DND-41 (cell line): ENCODE measurements at regions not wholly inside any gene's neighbourhood (a gene's known extent, or its start where the extent isn't known, plus 50 kb on each side); places are given as distances from the start of the nearest gene placed in this dataset.

Source experiments
- ATAC-seq: fragments of 200-7000 bp; cut with Tn5 transposase; 3 replicates; pipeline ENCODE4 v1.9.1; 2021; ENCODE audit warnings: low read depth; ENCODE audit not compliant: insufficient read depth
- DNase-seq: peaks from one replicate; pipeline ENCODE4 v3.0.0-alpha.2; 2020
- H2AFZ ChIP-seq: 2 replicates; pipeline ENCODE4 v1.6.0; 2012; ENCODE audit warnings: low read depth, low read length
- H3K27ac ChIP-seq: 2 replicates; pipeline ENCODE4 v1.5.1; 2012; ENCODE audit warnings: low read length, inconsistent platforms
- H3K27me3 ChIP-seq: fragments of 200-600 bp; sonication (generic); 2 replicates; pipeline ENCODE4 v1.6.0; 2012; ENCODE audit warnings: low read length, mild to moderate bottlenecking, inconsistent platforms; ENCODE audit not compliant: insufficient read depth, poor library complexity
- H3K36me3 ChIP-seq: 2 replicates; pipeline ENCODE4 v1.5.1; 2012; ENCODE audit warnings: low read length, inconsistent platforms; ENCODE audit not compliant: insufficient read depth
- H3K4me1 ChIP-seq: 2 replicates; pipeline ENCODE4 v1.5.1; 2012; ENCODE audit warnings: mild to moderate bottlenecking, low read length; ENCODE audit not compliant: insufficient read depth
- H3K4me2 ChIP-seq: 2 replicates; pipeline ENCODE4 v1.6.0; 2012; ENCODE audit warnings: mild to moderate bottlenecking, moderate library complexity, low read length, inconsistent platforms; ENCODE audit not compliant: insufficient read depth
- H3K4me3 ChIP-seq, 2 experiments: fragments of 200-600 bp in 1 of 2; shearing (Covaris generic) in 1 of 2; 2 replicates each; pipeline ENCODE4 v1.5.1; 2012 to 2016; ENCODE audit warnings: inconsistent platforms in 2 of 2, low read length in 2 of 2, mild to moderate bottlenecking in 2 of 2, low read depth in 1 of 2, moderate library complexity in 1 of 2
- H3K79me2 ChIP-seq: 2 replicates; pipeline ENCODE4 v1.6.0; 2012; ENCODE audit warnings: low read length, inconsistent platforms; ENCODE audit not compliant: insufficient read depth
- H3K9ac ChIP-seq: 2 replicates; pipeline ENCODE4 v1.6.0; 2012; ENCODE audit warnings: low read depth, mild to moderate bottlenecking, inconsistent platforms, low read length, moderate library complexity
- H3K9me3 ChIP-seq: 2 replicates; pipeline ENCODE4 v1.5.1; 2012; ENCODE audit warnings: low read length, moderate library complexity, mild to moderate bottlenecking, inconsistent platforms; ENCODE audit not compliant: insufficient read depth, severe bottlenecking
- H4K20me1 ChIP-seq: 2 replicates; pipeline ENCODE4 v1.6.0; 2012; ENCODE audit warnings: low read length; ENCODE audit not compliant: insufficient read depth
- EZH2 ChIP-seq: IDR thresholded peaks from 3 replicates; pipeline ENCODE4 v1.6.1; 2012; ENCODE audit warnings: borderline replicate concordance, low read depth, mild to moderate bottlenecking, moderate library complexity, low read length, inconsistent platforms; ENCODE audit not compliant: severe bottlenecking
- TF ChIP-seq, protein P1 (sequence below): IDR thresholded peaks from 2 replicates; pipeline ENCODE4 v1.5.1; 2012; ENCODE audit warnings: borderline replicate concordance, low read length, moderate library complexity, mild to moderate bottlenecking; ENCODE audit not compliant: poor library complexity, severe bottlenecking; ENCODE audit errors: extremely low read depth

DNA sequence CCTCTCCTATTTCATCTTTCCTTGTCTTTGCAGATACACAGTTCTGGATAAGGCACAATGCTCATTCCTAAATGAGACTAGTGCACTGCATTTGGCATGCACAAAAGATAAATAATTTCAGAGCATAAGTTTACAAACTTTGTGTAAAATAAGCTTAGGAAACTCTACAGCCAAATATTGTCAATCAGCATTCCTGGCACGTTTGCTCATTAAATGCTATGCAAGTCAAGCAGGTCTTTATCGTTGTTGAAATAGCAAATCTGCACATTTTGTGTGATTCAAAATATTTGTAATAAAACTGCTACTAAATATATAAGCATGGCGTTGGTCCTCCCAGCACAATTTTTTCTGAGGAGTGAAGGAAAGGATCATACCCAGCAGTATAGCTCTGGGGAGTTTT lies 322.1 kb upstream of the NOCT start:
- Histone ChIP-seq H3K79me2 (no peaks in the 10 kb centered on the region), H3K9me3 (no peaks in the 10 kb centered on the region), H3K4me3 (no peak overlapping the region), H3K36me3 (no peaks in the 10 kb centered on the region), H3K4me1 (no peaks in the 10 kb centered on the region), H3K9ac (no peak overlapping the region), H3K27ac (no peak overlapping the region), H3K4me2 (no peak overlapping the region), H4K20me1 (no peaks in the 10 kb centered on the region), H2AFZ (no peak overlapping the region), H3K27me3 (peaks cover 6% of the 10 kb centered on the region)
- DNase-seq = no peak
- no peak for ATAC-seq
- TF ChIP-seq, protein P1, sequence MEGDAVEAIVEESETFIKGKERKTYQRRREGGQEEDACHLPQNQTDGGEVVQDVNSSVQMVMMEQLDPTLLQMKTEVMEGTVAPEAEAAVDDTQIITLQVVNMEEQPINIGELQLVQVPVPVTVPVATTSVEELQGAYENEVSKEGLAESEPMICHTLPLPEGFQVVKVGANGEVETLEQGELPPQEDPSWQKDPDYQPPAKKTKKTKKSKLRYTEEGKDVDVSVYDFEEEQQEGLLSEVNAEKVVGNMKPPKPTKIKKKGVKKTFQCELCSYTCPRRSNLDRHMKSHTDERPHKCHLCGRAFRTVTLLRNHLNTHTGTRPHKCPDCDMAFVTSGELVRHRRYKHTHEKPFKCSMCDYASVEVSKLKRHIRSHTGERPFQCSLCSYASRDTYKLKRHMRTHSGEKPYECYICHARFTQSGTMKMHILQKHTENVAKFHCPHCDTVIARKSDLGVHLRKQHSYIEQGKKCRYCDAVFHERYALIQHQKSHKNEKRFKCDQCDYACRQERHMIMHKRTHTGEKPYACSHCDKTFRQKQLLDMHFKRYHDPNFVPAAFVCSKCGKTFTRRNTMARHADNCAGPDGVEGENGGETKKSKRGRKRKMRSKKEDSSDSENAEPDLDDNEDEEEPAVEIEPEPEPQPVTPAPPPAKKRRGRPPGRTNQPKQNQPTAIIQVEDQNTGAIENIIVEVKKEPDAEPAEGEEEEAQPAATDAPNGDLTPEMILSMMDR = no peak
- TF ChIP-seq EZH2 = no peak

DNA sequence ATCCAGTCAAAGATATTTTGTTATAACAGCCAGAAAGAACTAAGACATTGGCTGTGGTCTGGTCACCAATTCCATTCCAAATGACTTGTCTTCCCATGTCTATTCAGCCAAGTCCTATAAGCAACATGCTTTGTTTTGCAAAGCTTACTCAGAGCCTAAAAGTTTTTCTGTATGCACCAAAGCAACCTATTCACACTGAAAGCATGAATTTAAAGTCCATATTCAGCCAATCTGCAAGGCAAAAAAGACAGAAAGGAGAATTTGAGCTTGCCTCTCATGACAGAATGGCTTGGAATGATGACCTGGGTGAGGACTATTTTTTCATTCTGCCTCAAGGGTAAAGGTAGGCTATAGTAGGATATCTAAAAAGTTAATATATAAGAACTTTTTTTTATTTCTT lies 323.2 kb upstream of the NOCT start:
- Histone ChIP-seq H2AFZ (no peak overlapping the region), H3K79me2 (no peaks in the 10 kb centered on the region), H3K4me2 (no peak overlapping the region), H4K20me1 (no peaks in the 10 kb centered on the region), H3K36me3 (no peaks in the 10 kb centered on the region), H3K4me1 (no peaks in the 10 kb centered on the region), H3K27ac (no peak overlapping the region), H3K4me3 (no peak overlapping the region), H3K9me3 (no peaks in the 10 kb centered on the region), H3K27me3 (peaks cover 4% of the 10 kb centered on the region), H3K9ac (no peak overlapping the region)
- ATAC-seq (no peak), DNase-seq (no peak)
- TF ChIP-seq, protein P1 = no peak

DNA sequence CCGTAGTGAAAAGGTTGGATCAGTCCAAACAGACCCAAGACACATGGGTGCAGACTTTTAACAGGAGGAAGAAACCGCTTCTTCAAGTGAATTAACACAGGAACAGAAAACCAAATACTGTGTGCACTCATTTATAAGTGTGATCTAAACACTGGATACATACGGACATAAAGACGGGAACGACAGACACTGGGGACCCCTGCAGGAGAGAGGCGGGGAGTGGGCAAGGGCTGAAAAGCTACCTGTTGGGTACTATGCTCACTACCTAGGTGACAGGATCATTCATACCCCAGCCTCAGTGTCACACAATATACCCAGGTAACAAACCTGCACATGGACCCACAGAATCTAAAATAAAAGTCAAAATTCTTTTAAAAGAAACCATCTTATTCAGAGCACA lies 326.0 kb upstream of the NOCT start:
- DNase-seq (no peak), ATAC-seq (no peak)
- no peak overlapping the region for H3K4me2 ChIP-seq
- H2AFZ ChIP-seq = no peak overlapping the region
- no peaks in the 10 kb centered on the region for H3K9me3 ChIP-seq
- no peak overlapping the region for H3K27ac ChIP-seq
- H3K4me3 ChIP-seq = no peak overlapping the region
- H3K79me2 ChIP-seq = no peaks in the 10 kb centered on the region
- no peaks in the 10 kb centered on the region for H4K20me1 ChIP-seq
- TF ChIP-seq EZH2 = no peak
- TF ChIP-seq, protein P1 = no peak
- no peak overlapping the region for H3K9ac ChIP-seq
- no peaks in the 10 kb centered on the region for H3K4me1 ChIP-seq
- no peaks in the 10 kb centered on the region for H3K36me3 ChIP-seq
- peaks cover 8% of the 10 kb centered on the region for H3K27me3 ChIP-seq

DNA sequence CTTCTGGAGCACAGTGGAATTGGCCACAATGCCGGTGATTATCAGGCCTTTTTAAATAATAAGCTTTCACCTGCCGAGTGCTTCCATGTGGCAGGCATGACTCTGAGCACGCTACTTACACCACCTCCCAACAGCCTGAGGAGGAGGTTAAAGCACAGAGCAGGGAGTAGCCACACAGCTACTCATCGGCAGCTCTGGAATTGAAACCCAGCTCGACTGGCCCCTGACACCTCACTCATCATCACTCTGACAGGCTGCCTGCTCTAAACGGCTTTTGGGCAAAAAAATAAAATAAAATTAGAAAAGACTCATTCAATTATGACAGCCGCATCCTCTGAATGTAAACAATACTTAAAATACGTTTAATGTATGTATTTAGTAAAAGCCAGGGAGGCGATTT lies 326.4 kb upstream of the NOCT start:
- TF ChIP-seq, protein P1 = no peak
- no peak for TF ChIP-seq EZH2
- Histone ChIP-seq H4K20me1 (no peaks in the 10 kb centered on the region), H3K4me2 (no peak overlapping the region), H3K27ac (no peak overlapping the region), H3K4me3 (no peak overlapping the region), H3K79me2 (no peaks in the 10 kb centered on the region), H3K27me3 (peaks cover 8% of the 10 kb centered on the region), H3K4me1 (no peaks in the 10 kb centered on the region), H2AFZ (no peak overlapping the region), H3K36me3 (no peaks in the 10 kb centered on the region), H3K9me3 (no peaks in the 10 kb centered on the region), H3K9ac (no peak overlapping the region)
- DNase-seq (no peak), ATAC-seq (no peak)
